ENCODE measurements at regions not wholly inside any gene's neighbourhood (a gene's known extent, or its start where the extent isn't known, plus 50 kb on each side); places are given as distances from the start of the nearest gene placed in this dataset.

DNA sequence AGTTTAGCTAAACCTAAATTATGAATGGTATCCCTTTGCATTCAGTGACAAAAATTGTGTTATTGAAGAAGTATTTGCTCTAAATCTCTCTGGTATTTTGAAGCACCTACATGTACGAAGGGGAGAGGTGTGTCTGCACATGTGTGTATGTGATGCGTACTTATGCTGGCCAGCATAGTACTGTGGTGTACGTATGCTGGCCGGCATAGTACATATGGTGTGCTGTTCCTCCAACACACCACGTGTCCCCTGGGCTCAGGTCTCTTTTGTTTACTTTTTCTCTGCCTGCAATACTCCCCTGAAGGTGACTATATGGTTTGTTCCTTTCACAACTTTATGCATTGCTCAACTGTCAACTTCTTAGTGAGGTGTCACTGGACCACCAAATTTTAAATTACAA is 360.3 kb downstream of the CRPPA start:
- Histone ChIP-seq H4K20me1 (ENCODE audit: insufficient read depth, low read length) (no peaks in the 10 kb centered on the region), H3K9ac (ENCODE audit: low read depth, low read length) (no peak overlapping the region), H2BK120ac (ENCODE audit: low read depth, low read length) (peak overlapping the region; percentile 63; the same call in 1 of the 2 replicates), H3K36me3 (ENCODE audit: control insufficient read depth, insufficient read depth, low read length) (no peaks in the 10 kb centered on the region), H3K4me2 (ENCODE audit: low read depth, low read length) (no peak overlapping the region), H3K27me3 (ENCODE audit: control insufficient read depth, insufficient read depth, low read length) (no peaks in the 10 kb centered on the region), H2BK15ac (ENCODE audit: low read depth, low read length) (peak overlapping the region; percentile 89), H3K27ac (ENCODE audit: insufficient read depth, low read length) (no peak overlapping the region; the same call in 1 of the 2 replicates), H3K56ac (ENCODE audit: extremely low read depth, insufficient read depth, low read length) (no peak overlapping the region), H3K9me1 (ENCODE audit: insufficient read depth, low read length) (peaks cover 3% of the 10 kb centered on the region; the same call in 1 of the 2 replicates), H3K18ac (ENCODE audit: low read depth, low read length) (no peak overlapping the region), H2BK5ac (ENCODE audit: low read depth, low read length, poor library complexity, severe bottlenecking) (no peak overlapping the region), H3K23ac (ENCODE audit: low read depth, low read length) (no peak overlapping the region), H2AK5ac (ENCODE audit: low read depth, low read length) (peak overlapping the region; percentile 91; the same call in 1 of the 2 replicates), H4K8ac (ENCODE audit: low read depth in 2 of 2, low read length in 2 of 2) (no peak overlapping the region), H3K4me1 (ENCODE audit: control insufficient read depth, insufficient read depth, low read length) (peaks cover 8% of the 10 kb centered on the region), H2AK9ac (replicated peaks; ENCODE audit: low read depth, low read length, poor library complexity) (no peak overlapping the region), H2BK20ac (ENCODE audit: low read depth, low read length) (peak overlapping the region; percentile 65; the same call in 1 of the 2 replicates), H3K9me3 (ENCODE audit: control insufficient read depth, insufficient read depth, low read length) (no peaks in the 10 kb centered on the region), H3K79me1 (ENCODE audit: low read depth in 1 of 2, low read length in 2 of 2) (no peaks in the 10 kb centered on the region), H4K91ac (ENCODE audit: insufficient read depth, low read depth, low read length) (no peak overlapping the region), H2AFZ (replicated peaks; ENCODE audit: low read length, poor library complexity) (no peak overlapping the region), H3K4ac (ENCODE audit: low read depth, low read length) (peak overlapping the region; percentile 55; the same call in 1 of the 2 replicates), H3K4me3 (ENCODE audit: insufficient read depth, low read depth, low read length) (no peak overlapping the region), H4K5ac (ENCODE audit: low read depth, low read length) (no peak overlapping the region), H3K14ac (replicated peaks; ENCODE audit: low read depth, low read length) (no peak overlapping the region; the same call in 1 of the 2 replicates)
- in situ Hi-C loops (cut with MboI; ENCODE audit: low sequenced_read_pairs) (loop anchor here (5.0 kb wide), 1 partner anchor 749 kb away; no protein-coding TSS in a partner anchor), intact Hi-C loops (cut with micrococcal nuclease) (no loop called here), dilution Hi-C loops (cut with HindIII; ENCODE audit: low sequenced_read_pairs, unreplicated experiment) (no loop called here)
- DNase-seq = no peak
- ChIA-PET POLR2A (ENCODE audit: unreplicated experiment) (no interaction called here), CTCF (no interaction called here)
- peak; percentile 17; the same call in 1 of the 2 replicates for ATAC-seq (ENCODE audit: low read depth)
- BruUV-seq (replicated peaks) = no TSS peak
- no CpG with 5 or more reads among the region's 5 CpGs for WGBS, 2 experiments (ENCODE audit: extremely low coverage in 2 of 2, insufficient read length in 1 of 2)
- TF ChIP-seq CHD1 (IDR thresholded peaks at IDR 0.05; ENCODE audit: low read depth, low read length) = no peak
- TF ChIP-seq, protein P1, sequence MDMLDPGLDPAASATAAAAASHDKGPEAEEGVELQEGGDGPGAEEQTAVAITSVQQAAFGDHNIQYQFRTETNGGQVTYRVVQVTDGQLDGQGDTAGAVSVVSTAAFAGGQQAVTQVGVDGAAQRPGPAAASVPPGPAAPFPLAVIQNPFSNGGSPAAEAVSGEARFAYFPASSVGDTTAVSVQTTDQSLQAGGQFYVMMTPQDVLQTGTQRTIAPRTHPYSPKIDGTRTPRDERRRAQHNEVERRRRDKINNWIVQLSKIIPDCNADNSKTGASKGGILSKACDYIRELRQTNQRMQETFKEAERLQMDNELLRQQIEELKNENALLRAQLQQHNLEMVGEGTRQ (IDR thresholded peaks at IDR 0.05; ENCODE audit: low read depth, low read length) = no peak
- no peak for TF ChIP-seq MAFK (IDR thresholded peaks at IDR 0.05; ENCODE audit: low read depth, low read length)
- TF ChIP-seq, protein P2, sequence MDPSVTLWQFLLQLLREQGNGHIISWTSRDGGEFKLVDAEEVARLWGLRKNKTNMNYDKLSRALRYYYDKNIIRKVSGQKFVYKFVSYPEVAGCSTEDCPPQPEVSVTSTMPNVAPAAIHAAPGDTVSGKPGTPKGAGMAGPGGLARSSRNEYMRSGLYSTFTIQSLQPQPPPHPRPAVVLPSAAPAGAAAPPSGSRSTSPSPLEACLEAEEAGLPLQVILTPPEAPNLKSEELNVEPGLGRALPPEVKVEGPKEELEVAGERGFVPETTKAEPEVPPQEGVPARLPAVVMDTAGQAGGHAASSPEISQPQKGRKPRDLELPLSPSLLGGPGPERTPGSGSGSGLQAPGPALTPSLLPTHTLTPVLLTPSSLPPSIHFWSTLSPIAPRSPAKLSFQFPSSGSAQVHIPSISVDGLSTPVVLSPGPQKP (IDR thresholded peaks at IDR 0.05; ENCODE audit: borderline replicate concordance, low read depth, low read length) = no peak
- TF ChIP-seq BHLHE40 (IDR thresholded peaks at IDR 0.05; ENCODE audit: low read depth, low read length) = no peak
- TF ChIP-seq RFX5 (IDR thresholded peaks at IDR 0.05; ENCODE audit: low read depth, low read length) = no peak
- TF ChIP-seq, protein P3, sequence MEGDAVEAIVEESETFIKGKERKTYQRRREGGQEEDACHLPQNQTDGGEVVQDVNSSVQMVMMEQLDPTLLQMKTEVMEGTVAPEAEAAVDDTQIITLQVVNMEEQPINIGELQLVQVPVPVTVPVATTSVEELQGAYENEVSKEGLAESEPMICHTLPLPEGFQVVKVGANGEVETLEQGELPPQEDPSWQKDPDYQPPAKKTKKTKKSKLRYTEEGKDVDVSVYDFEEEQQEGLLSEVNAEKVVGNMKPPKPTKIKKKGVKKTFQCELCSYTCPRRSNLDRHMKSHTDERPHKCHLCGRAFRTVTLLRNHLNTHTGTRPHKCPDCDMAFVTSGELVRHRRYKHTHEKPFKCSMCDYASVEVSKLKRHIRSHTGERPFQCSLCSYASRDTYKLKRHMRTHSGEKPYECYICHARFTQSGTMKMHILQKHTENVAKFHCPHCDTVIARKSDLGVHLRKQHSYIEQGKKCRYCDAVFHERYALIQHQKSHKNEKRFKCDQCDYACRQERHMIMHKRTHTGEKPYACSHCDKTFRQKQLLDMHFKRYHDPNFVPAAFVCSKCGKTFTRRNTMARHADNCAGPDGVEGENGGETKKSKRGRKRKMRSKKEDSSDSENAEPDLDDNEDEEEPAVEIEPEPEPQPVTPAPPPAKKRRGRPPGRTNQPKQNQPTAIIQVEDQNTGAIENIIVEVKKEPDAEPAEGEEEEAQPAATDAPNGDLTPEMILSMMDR (conservative IDR thresholded peaks at IDR 0.05; ENCODE audit: low read depth, low read length) = no peak
- TF ChIP-seq RAD21 (IDR thresholded peaks at IDR 0.05; ENCODE audit: low read length) = no peak
- no peak for TF ChIP-seq CEBPB (IDR thresholded peaks at IDR 0.05; ENCODE audit: low read depth, low read length)
- no peak for TF ChIP-seq SMC3 (IDR thresholded peaks at IDR 0.05; ENCODE audit: low read depth, low read length)
- no peak for TF ChIP-seq RCOR1 (IDR thresholded peaks at IDR 0.05; ENCODE audit: insufficient replicate concordance, low read length)
- TF ChIP-seq MXI1 (IDR thresholded peaks at IDR 0.05; ENCODE audit: borderline replicate concordance, low read depth, low read length) = no peak
- no peak for TF ChIP-seq POLR2A (IDR thresholded peaks at IDR 0.05; ENCODE audit: low read depth, low read length)
- no peak for TF ChIP-seq NFE2L2 (IDR thresholded peaks at IDR 0.05; ENCODE audit: low read depth, low read length)
- no peak for TF ChIP-seq FOS (IDR thresholded peaks at IDR 0.05; ENCODE audit: low read depth, low read length)
- TF ChIP-seq MAZ (IDR thresholded peaks at IDR 0.05; ENCODE audit: borderline replicate concordance, low read depth, low read length) = no peak
